ENCODE measurements at regions not wholly inside any gene's neighbourhood (a gene's known extent, or its start where the extent isn't known, plus 50 kb on each side); places are given as distances from the start of the nearest gene placed in this dataset.

- TF ChIP-seq KMT2B (CRISPR knock-in tag; IDR thresholded peaks at IDR 0.05) = no peak
- TF ChIP-seq POLR2AphosphoS5 (IDR thresholded peaks at IDR 0.05; ENCODE audit: low read depth, low read length) = no peak
- TF ChIP-seq GABPB1 (CRISPR knock-in tag; IDR thresholded peaks at IDR 0.05) = no peak
- TF ChIP-seq, protein P1, sequence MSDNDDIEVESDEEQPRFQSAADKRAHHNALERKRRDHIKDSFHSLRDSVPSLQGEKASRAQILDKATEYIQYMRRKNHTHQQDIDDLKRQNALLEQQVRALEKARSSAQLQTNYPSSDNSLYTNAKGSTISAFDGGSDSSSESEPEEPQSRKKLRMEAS (IDR thresholded peaks at IDR 0.05) = no peak
- TF ChIP-seq, protein P2, sequence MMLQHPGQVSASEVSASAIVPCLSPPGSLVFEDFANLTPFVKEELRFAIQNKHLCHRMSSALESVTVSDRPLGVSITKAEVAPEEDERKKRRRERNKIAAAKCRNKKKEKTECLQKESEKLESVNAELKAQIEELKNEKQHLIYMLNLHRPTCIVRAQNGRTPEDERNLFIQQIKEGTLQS (CRISPR knock-in tag; IDR thresholded peaks at IDR 0.05) = no peak
- TF ChIP-seq ARNT (IDR thresholded peaks at IDR 0.05) = no peak
- TF ChIP-seq POLR2A (IDR thresholded peaks at IDR 0.05; ENCODE audit: insufficient read depth in 1 of 2, low read depth in 2 of 2, low read length in 2 of 2) = no peak
- TF ChIP-seq ZNF660 (CRISPR knock-in tag; IDR thresholded peaks at IDR 0.05; ENCODE audit: borderline replicate concordance, low read depth) = no peak
- no peak for TF ChIP-seq CCAR2 (optimal IDR thresholded peaks at IDR 0.05; ENCODE audit: low read depth, low read length)
- no peak for TF ChIP-seq SP1 (IDR thresholded peaks at IDR 0.05)
- TF ChIP-seq SP1 (CRISPR knock-in tag; IDR thresholded peaks at IDR 0.05) = no peak
- TF ChIP-seq KAT7 (CRISPR knock-in tag; IDR thresholded peaks at IDR 0.05; ENCODE audit: borderline replicate concordance) = no peak
These were observed 166.7 kb downstream of the SQOR start for GRCh38 chr15:45801543-45801942.
